ENCODE measurements at regions not wholly inside any gene's neighbourhood (a gene's known extent, or its start where the extent isn't known, plus 50 kb on each side); places are given as distances from the start of the nearest gene placed in this dataset.

- DNase-seq (ENCODE audit: low read depth in 1 of 2, low spot score in 1 of 2): no peak
- no peak for TF ChIP-seq JUND (IDR thresholded peaks at IDR 0.05; ENCODE audit: low read depth)
- in situ Hi-C loops (cut with HindIII; ENCODE audit: low pct_unique_long_range_greater_than_20kb, low sequenced_read_pairs): no loop called here
These were observed 52.9 kb upstream of the HPCAL1 start for GRCh38 chr2:10249798-10250197.

- in situ Hi-C loops (cut with HindIII; ENCODE audit: low pct_unique_long_range_greater_than_20kb, low sequenced_read_pairs): no loop called here
- no peak for TF ChIP-seq JUND (IDR thresholded peaks at IDR 0.05; ENCODE audit: low read depth)
- no peak for DNase-seq (ENCODE audit: low read depth in 1 of 2, low spot score in 1 of 2)
These were observed 50.5 kb upstream of the HPCAL1 start for GRCh38 chr2:10252224-10252623.

- no peak for TF ChIP-seq JUND (IDR thresholded peaks at IDR 0.05; ENCODE audit: low read depth)
- no peak for DNase-seq (ENCODE audit: low read depth in 1 of 2, low spot score in 1 of 2)
- in situ Hi-C loops (cut with HindIII; ENCODE audit: low pct_unique_long_range_greater_than_20kb, low sequenced_read_pairs): no loop called here
These were observed 50.0 kb upstream of the HPCAL1 start for GRCh38 chr2:10252661-10253060.
